GM23338 (cell line): ENCODE measurements at regions not wholly inside any gene's neighbourhood (a gene's known extent, or its start where the extent isn't known, plus 50 kb on each side); places are given as distances from the start of the nearest gene placed in this dataset.

ENCODE experiments used
- ATAC-seq: fragments of 200-7000 bp; cut with Tn5 transposase; 3 replicates; pipeline ENCODE4 v1.9.1; 2020
- DNase-seq: peaks from one replicate; pipeline ENCODE4 v3.0.0-alpha.2; 2015; ENCODE audit warnings: low spot score
- H2AFZ ChIP-seq: fragments of 200-600 bp; sonication (generic); 2 replicates; pipeline ENCODE4 v1.8.0; 2016; ENCODE audit warnings: antibody characterized with exemption, mild to moderate bottlenecking, moderate library complexity
- H3F3A ChIP-seq: fragments of 200-600 bp; sonication (generic); replicated peaks from 2 replicates; pipeline ENCODE4 v1.8.0; 2017; ENCODE audit warnings: antibody characterized with exemption, mixed run types, low read depth
- H3K27ac ChIP-seq: fragments of 200-600 bp; sonication (generic); 2 replicates; pipeline ENCODE4 v1.6.1; 2016; ENCODE audit warnings: low read depth
- H3K27me3 ChIP-seq: fragments of 200-600 bp; sonication (generic); 2 replicates; pipeline ENCODE4 v1.8.0; 2016; ENCODE audit warnings: mild to moderate bottlenecking, mixed run types, moderate library complexity; ENCODE audit not compliant: insufficient read depth
- H3K36me3 ChIP-seq: fragments of 200-600 bp; sonication (generic); 2 replicates; pipeline ENCODE4 v1.8.0; 2016; ENCODE audit warnings: mild to moderate bottlenecking; ENCODE audit not compliant: insufficient read depth
- H3K4me1 ChIP-seq: fragments of 200-600 bp; sonication (generic); 2 replicates; pipeline ENCODE4 v1.8.0; 2016; ENCODE audit warnings: mild to moderate bottlenecking, moderate library complexity; ENCODE audit not compliant: insufficient read depth
- H3K4me2 ChIP-seq: fragments of 200-600 bp; sonication (generic); 2 replicates; pipeline ENCODE4 v1.7.1; 2017; ENCODE audit warnings: mixed run types
- H3K4me3 ChIP-seq: fragments of 200-600 bp; sonication (generic); 2 replicates; pipeline ENCODE4 v1.6.1; 2016; ENCODE audit warnings: mixed run types
- H3K79me2 ChIP-seq: fragments of 200-600 bp; sonication (generic); replicated peaks from 2 replicates; pipeline ENCODE4 v1.8.0; 2017; ENCODE audit warnings: mild to moderate bottlenecking; ENCODE audit not compliant: insufficient read depth
- H3K9me2 ChIP-seq: fragments of 200-600 bp; sonication (generic); 2 replicates; pipeline ENCODE4 v1.8.0; 2017; ENCODE audit not compliant: insufficient read depth
- H4K20me1 ChIP-seq: fragments of 200-600 bp; sonication (generic); replicated peaks from 2 replicates; pipeline ENCODE4 v1.8.0; 2017; ENCODE audit warnings: mild to moderate bottlenecking; ENCODE audit not compliant: insufficient read depth
- H3K27ac Mint-ChIP-seq: 2 replicates; pipeline ENCODE4 v1.8.0; 2020; ENCODE audit warnings: inconsistent platforms, mild to moderate bottlenecking, moderate library complexity, mixed read lengths
- H3K27me3 Mint-ChIP-seq: 3 replicates; pipeline ENCODE4 v1.8.0; 2022; ENCODE audit warnings: low read depth, mild to moderate bottlenecking, moderate library complexity, mixed read lengths, inconsistent platforms; ENCODE audit not compliant: insufficient read depth, poor library complexity
- H3K36me3 Mint-ChIP-seq: 3 replicates; pipeline ENCODE4 v1.8.0; 2021; ENCODE audit warnings: low read depth, mild to moderate bottlenecking, inconsistent platforms, moderate library complexity, mixed read lengths
- H3K4me1 Mint-ChIP-seq: 3 replicates; pipeline ENCODE4 v1.8.0; 2020; ENCODE audit warnings: mild to moderate bottlenecking, inconsistent platforms, mixed read lengths
- H3K4me3 Mint-ChIP-seq: 3 replicates; pipeline ENCODE4 v1.8.0; 2021; ENCODE audit warnings: moderate library complexity, mild to moderate bottlenecking, inconsistent platforms, mixed read lengths
- H3K9me3 Mint-ChIP-seq: 3 replicates; pipeline ENCODE4 v1.8.0; 2020; ENCODE audit warnings: moderate library complexity, mild to moderate bottlenecking, inconsistent platforms, mixed read lengths
- CTCF ChIP-seq, 2 experiments: fragments of 200-600 bp in 1 of 2; sonication (generic) in 1 of 2; conservative IDR thresholded peaks; 2 replicates each; pipeline versions ENCODE4 v1.5.1 to v1.6.1; 2016 to 2017; ENCODE audit warnings: antibody characterized with exemption in 2 of 2, low read depth in 2 of 2, mild to moderate bottlenecking in 2 of 2, moderate library complexity in 1 of 2
- ETS1 ChIP-seq: IDR thresholded peaks from 2 replicates; pipeline ENCODE4 v1.6.1; 2016; ENCODE audit warnings: antibody characterized with exemption
- EZH2 ChIP-seq: fragments of 200-600 bp; sonication (generic); IDR thresholded peaks from one replicate; pipeline ENCODE4 v1.8.0; 2017; ENCODE audit warnings: antibody characterized with exemption, mild to moderate bottlenecking, low read depth; ENCODE audit not compliant: unreplicated experiment
- EZH2phosphoT487 ChIP-seq: fragments of 200-600 bp; sonication (generic); IDR thresholded peaks from one replicate; pipeline ENCODE4 v1.8.1; 2018; ENCODE audit warnings: antibody characterized with exemption; ENCODE audit not compliant: unreplicated experiment
- JUNB ChIP-seq: IDR thresholded peaks from one replicate; pipeline ENCODE4 v1.6.1; 2016; ENCODE audit warnings: antibody characterized with exemption; ENCODE audit not compliant: unreplicated experiment
- NANOG ChIP-seq: IDR thresholded peaks from 2 replicates; pipeline ENCODE4 v1.6.1; 2016; ENCODE audit warnings: antibody characterized with exemption, borderline replicate concordance
- POLR2AphosphoS5 ChIP-seq: IDR thresholded peaks from 2 replicates; pipeline ENCODE4 v1.6.1; 2016; ENCODE audit warnings: antibody characterized with exemption, low read depth
- REST ChIP-seq: IDR thresholded peaks from one replicate; pipeline ENCODE4 v1.6.1; 2018; ENCODE audit warnings: antibody characterized with exemption; ENCODE audit not compliant: unreplicated experiment
- ZNF114 ChIP-seq: fragments of 250-450 bp; sonication (Bioruptor Pico); IDR thresholded peaks from 2 replicates; pipeline ENCODE4 v1.5.0; 2020; ENCODE audit warnings: mild to moderate bottlenecking, moderate library complexity
- ZNF462 ChIP-seq: fragments of 250-450 bp; sonication (Bioruptor Pico); IDR thresholded peaks from 2 replicates; pipeline ENCODE4 v1.5.0; 2020; ENCODE audit warnings: mild to moderate bottlenecking, moderate library complexity

GRCh38 chr9:135225619-135226228 is 138.3 kb downstream of the OLFM1 start:
- Mint-ChIP-seq H3K36me3 (no peaks in the 10 kb centered on the region), H3K4me3 (no peak overlapping the region), H3K27ac (no peak overlapping the region), H3K4me1 (peaks cover 21% of the 10 kb centered on the region), H3K27me3 (peaks cover 6% of the 10 kb centered on the region), H3K9me3 (no peaks in the 10 kb centered on the region; the same call in 2 of the 3 replicates)
- H3K79me2 ChIP-seq, result no peaks in the 10 kb centered on the region
- no peaks in the 10 kb centered on the region; the same call in 1 of the 2 replicates for H3K4me1 ChIP-seq
- H4K20me1 ChIP-seq, result no peaks in the 10 kb centered on the region
- no peak for TF ChIP-seq ZNF114 (CRISPR knock-in tag)
- TF ChIP-seq JUNB, result no peak
- TF ChIP-seq CTCF (conservative IDR thresholded peaks at IDR 0.05; ENCODE audit: low read depth in 2 of 2), result no peak
- TF ChIP-seq REST, result no peak
- no peak for TF ChIP-seq EZH2
- TF ChIP-seq EZH2phosphoT487, result no peak
- no peak for TF ChIP-seq NANOG
- TF ChIP-seq ZNF462 (CRISPR knock-in tag), result no peak
- no peak for TF ChIP-seq ETS1
- TF ChIP-seq POLR2AphosphoS5, result no peak
- H3K9me2 ChIP-seq, result no peaks in the 10 kb centered on the region
- H3K27ac ChIP-seq, result no peak overlapping the region
- H3K27me3 ChIP-seq, result no peaks in the 10 kb centered on the region
- H3F3A ChIP-seq, result peaks cover 9% of the 10 kb centered on the region
- no peak overlapping the region for H3K4me2 ChIP-seq
- no peaks in the 10 kb centered on the region for H3K36me3 ChIP-seq
- ATAC-seq (no peak), DNase-seq (no peak)
- no peak overlapping the region for H3K4me3 ChIP-seq
- H2AFZ ChIP-seq, result no peak overlapping the region
